Glomerular endothelial cell (primary cell): ENCODE measurements at regions not wholly inside any gene's neighbourhood (a gene's known extent, or its start where the extent isn't known, plus 50 kb on each side); places are given as distances from the start of the nearest gene placed in this dataset.

Experiments
- DNase-seq: peaks from one replicate; pipeline ENCODE4 v3.0.0-alpha.2; 2011; ENCODE audit warnings: low read depth, low spot score; ENCODE audit errors: extremely low read depth

DNA sequence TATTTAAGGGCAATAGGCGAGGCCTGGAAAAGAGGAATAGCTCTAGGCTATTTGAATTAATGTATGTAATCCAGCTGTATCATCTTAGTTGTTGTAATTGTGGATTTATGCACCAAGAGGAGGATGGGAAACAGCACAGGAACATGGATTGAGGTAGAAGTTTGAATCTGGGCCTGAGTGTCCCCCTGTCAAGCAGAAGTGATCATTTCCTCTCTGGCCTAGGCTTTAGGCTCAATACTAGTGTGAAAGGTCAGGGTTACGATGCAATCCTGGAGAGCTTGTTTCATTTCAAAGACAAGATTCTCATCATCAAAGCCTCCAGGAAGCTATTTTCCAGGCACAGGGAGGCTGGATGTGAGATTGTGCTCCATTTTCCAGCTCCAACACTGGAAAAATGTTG lies 77.9 kb upstream of the HSD17B12 start:
- no peak for DNase-seq

GRCh38 chr11:43614214-43614613 lies 66.3 kb upstream of the HSD17B12 start:
- no peak for DNase-seq

DNA sequence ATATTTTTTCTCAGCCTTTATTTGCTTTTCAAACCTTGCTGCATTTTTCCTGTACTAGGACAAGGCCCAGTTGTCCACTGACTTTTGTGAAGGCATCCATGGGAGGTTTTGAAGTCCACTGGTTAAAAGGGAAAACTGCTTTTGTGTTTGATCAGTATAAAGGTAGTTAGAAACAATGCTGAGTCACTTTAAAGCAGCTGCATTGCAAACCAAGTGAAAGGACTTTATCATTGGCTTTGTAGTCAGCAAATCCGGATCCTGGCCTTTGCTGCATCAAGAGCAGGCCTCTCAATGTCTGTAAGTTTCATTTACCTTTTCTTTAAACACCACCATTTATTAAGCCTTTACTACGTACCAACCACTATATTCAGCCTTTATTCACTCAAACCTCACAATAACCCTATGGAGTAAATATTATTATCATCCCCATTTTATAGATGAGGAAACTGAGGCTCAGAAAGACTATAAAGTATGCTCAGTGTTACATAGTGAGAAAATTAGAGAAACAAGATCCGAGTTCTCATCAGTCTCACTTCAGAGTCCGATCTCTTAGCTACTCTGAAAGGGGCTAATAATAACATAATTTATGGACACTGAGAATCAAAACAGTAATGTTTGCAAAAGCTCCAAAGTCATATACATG lies 60.6 kb upstream of the HSD17B12 start:
- DNase-seq, result no peak

DNA sequence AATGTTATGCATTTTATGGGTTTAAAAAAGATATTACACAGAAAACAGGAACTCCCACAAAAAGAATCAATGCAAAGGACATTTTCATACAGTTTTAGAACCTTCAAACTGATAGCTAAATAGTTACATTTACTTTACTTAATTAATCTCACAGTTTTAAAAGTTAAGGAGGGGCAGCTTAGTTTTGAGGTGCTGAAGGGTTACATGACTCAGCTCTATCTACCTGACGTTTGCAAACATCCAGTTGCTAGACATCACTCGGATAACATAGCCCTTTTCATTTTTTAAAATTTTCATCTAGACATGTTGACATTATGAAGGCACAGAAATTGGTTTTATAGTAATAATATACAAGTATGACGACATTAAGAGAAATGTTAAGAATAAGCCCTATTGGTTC lies 53.7 kb upstream of the HSD17B12 start:
- no peak for DNase-seq
